Kidney epithelial cell (primary cell): ENCODE measurements at regions not wholly inside any gene's neighbourhood (a gene's known extent, or its start where the extent isn't known, plus 50 kb on each side); places are given as distances from the start of the nearest gene placed in this dataset.
A peak's percentile ranks its signal among the peaks of the same experiment; 100 is the strongest.

Source experiments
- DNase-seq: peaks from one replicate; pipeline ENCODE4 v3.0.0-alpha.2; 2010; ENCODE audit warnings: low read depth
- H3K27me3 ChIP-seq: 2 replicates; pipeline ENCODE4 v1.6.0; 2011; ENCODE audit warnings: low read length; ENCODE audit not compliant: control insufficient read depth, insufficient read depth
- H3K36me3 ChIP-seq: 2 replicates; pipeline ENCODE4 v1.5.1; 2011; ENCODE audit warnings: low read length; ENCODE audit not compliant: control insufficient read depth, insufficient read depth
- H3K4me3 ChIP-seq: 2 replicates; pipeline ENCODE4 v1.5.1; 2011; ENCODE audit warnings: low read depth, mild to moderate bottlenecking, control low read depth, low read length
- TF ChIP-seq, protein P1 (sequence below): IDR thresholded peaks from 2 replicates; pipeline ENCODE4 v1.5.1; 2011; ENCODE audit warnings: mild to moderate bottlenecking, moderate library complexity, low read length, control low read depth, inconsistent platforms; ENCODE audit not compliant: insufficient read depth, poor library complexity, severe bottlenecking

DNA sequence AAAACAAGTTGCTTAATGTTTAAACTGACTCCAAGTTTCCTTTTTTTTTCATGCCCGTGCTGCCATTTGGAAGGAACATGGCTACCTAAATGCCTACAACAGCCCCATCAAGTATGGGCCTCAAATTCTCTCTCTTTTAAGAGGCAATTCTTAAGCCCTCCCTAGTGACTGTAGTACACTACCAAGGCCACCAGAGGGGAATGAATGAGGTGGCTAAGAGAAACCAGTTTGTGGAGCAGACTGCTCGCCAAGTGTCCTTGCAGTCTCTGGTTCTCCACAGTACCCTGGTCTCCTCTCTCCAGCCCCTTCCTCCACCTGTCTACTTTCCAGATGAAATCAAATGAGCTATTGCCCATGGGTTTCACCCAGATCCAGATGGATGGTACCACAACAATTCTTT, 1809.6 kb downstream of the BRINP3 start:
- TF ChIP-seq, protein P1, sequence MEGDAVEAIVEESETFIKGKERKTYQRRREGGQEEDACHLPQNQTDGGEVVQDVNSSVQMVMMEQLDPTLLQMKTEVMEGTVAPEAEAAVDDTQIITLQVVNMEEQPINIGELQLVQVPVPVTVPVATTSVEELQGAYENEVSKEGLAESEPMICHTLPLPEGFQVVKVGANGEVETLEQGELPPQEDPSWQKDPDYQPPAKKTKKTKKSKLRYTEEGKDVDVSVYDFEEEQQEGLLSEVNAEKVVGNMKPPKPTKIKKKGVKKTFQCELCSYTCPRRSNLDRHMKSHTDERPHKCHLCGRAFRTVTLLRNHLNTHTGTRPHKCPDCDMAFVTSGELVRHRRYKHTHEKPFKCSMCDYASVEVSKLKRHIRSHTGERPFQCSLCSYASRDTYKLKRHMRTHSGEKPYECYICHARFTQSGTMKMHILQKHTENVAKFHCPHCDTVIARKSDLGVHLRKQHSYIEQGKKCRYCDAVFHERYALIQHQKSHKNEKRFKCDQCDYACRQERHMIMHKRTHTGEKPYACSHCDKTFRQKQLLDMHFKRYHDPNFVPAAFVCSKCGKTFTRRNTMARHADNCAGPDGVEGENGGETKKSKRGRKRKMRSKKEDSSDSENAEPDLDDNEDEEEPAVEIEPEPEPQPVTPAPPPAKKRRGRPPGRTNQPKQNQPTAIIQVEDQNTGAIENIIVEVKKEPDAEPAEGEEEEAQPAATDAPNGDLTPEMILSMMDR: no peak
- Histone ChIP-seq H3K27me3 (no peaks in the 10 kb centered on the region), H3K4me3 (no peak overlapping the region), H3K36me3 (no peaks in the 10 kb centered on the region)
- no peak for DNase-seq

DNA sequence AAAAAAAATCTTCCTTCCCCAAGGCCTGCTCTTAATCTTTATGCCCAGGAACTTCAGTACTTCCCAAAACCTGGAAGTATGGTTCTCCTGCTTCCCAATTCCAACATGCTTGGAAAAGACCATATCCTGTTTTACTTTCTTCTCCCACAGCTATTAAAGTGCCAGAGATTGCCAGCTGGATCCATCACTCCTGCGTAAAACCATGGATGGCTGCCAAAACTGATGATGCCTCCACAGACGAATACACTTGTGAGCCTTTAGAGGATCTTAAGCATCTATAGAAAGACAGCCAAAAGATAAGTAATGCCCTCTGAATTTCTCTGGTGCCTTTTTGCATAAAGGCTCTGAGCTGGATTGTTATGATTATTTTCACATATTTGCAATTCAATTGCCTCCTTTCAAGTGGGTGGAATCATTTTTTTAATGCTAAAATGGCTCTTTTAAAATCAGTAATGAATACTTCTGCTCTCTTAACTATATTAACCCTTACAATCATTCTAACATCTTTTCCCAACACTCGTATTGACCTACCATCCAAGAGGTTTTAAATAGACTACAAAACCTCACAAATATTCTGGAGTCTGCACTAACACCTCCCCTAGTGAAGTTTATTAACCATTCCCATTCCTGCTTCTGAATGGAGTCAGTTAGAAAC, 1807.8 kb downstream of the BRINP3 start:
- TF ChIP-seq, protein P1: no peak
- H3K4me3 ChIP-seq: no peak overlapping the region
- H3K27me3 ChIP-seq: no peaks in the 10 kb centered on the region
- no peaks in the 10 kb centered on the region for H3K36me3 ChIP-seq
- DNase-seq: no peak

GRCh38 chr1:188670837-188671236, 1806.8 kb downstream of the BRINP3 start:
- peak; percentile 70 for DNase-seq
- Histone ChIP-seq H3K4me3 (no peak overlapping the region), H3K36me3 (no peaks in the 10 kb centered on the region), H3K27me3 (no peaks in the 10 kb centered on the region)
- TF ChIP-seq, protein P1: no peak

GRCh38 chr1:188672153-188672552, 1805.5 kb downstream of the BRINP3 start:
- no peak for DNase-seq
- H3K27me3 ChIP-seq: no peaks in the 10 kb centered on the region
- H3K36me3 ChIP-seq: no peaks in the 10 kb centered on the region
- no peak overlapping the region for H3K4me3 ChIP-seq
- TF ChIP-seq, protein P1: no peak

GRCh38 chr1:188689542-188689941, 1788.1 kb downstream of the BRINP3 start:
- Histone ChIP-seq H3K36me3 (no peaks in the 10 kb centered on the region), H3K27me3 (no peaks in the 10 kb centered on the region), H3K4me3 (no peak overlapping the region)
- DNase-seq: no peak
- TF ChIP-seq, protein P1: no peak

- no peak overlapping the region for H3K4me3 ChIP-seq
- DNase-seq: no peak
- no peaks in the 10 kb centered on the region for H3K27me3 ChIP-seq
- TF ChIP-seq, protein P1: no peak
- H3K36me3 ChIP-seq: no peaks in the 10 kb centered on the region
These were observed 1777.5 kb downstream of the BRINP3 start for GRCh38 chr1:188700116-188700515.
